Gastroesophageal sphincter (tissue), 4 donors: ENCODE measurements at regions not wholly inside any gene's neighbourhood (a gene's known extent, or its start where the extent isn't known, plus 50 kb on each side); places are given as distances from the start of the nearest gene placed in this dataset.

Experiments used
- ATAC-seq: fragments of 150-250 bp; one replicate; pipeline ENCODE4 v1.9.1; 2016; ENCODE audit warnings: mild to moderate bottlenecking, moderate library complexity
- H3K27ac ChIP-seq, 4 donors: fragments of 200-600 bp; sonication (generic) in 3 of 4; 1 replicate in 3 of 4; 2 replicates in 1 of 4; pipeline ENCODE4 v1.5.1; 2016 to 2019
- H3K27me3 ChIP-seq: fragments of 200-600 bp; sonication (generic); one replicate; pipeline ENCODE4 v1.5.1; 2019
- H3K36me3 ChIP-seq, 2 donors: fragments of 200-600 bp; sonication (generic); one replicate each; pipeline ENCODE4 v1.5.1; 2019; ENCODE audit warnings: control low read depth in 1 of 2
- H3K4me1 ChIP-seq, 3 donors: fragments of 200-600 bp; sonication (generic); 1 replicate in 2 of 3; 2 replicates in 1 of 3; pipeline ENCODE4 v1.5.1; 2016 to 2019; ENCODE audit warnings: control low read depth in 2 of 3
- H3K4me3 ChIP-seq, 2 donors: fragments of 200-600 bp; sonication (generic); one replicate each; pipeline ENCODE4 v1.5.1; 2019; ENCODE audit warnings: mild to moderate bottlenecking in 1 of 2, moderate library complexity in 1 of 2
- H3K9me3 ChIP-seq, 3 donors: fragments of 200-600 bp; sonication (generic); one replicate each; pipeline ENCODE4 v1.5.1; 2017 to 2019; ENCODE audit warnings: control low read depth in 2 of 3
- CTCF ChIP-seq, 4 experiments: fragments of 200-600 bp in 2 of 4; fragments of 450-650 bp in 2 of 4; sonication (generic) in 1 of 4; IDR thresholded peaks; one replicate each; pipeline ENCODE4 v1.5.1; 2017 to 2019; ENCODE audit warnings: antibody characterized with exemption in 4 of 4, mild to moderate bottlenecking in 2 of 4, moderate library complexity in 2 of 4
- EP300 ChIP-seq: sonication (generic); formaldehyde crosslinking; IDR thresholded peaks from one replicate; pipeline ENCODE4 v1.6.1; 2017; ENCODE audit warnings: antibody characterized with exemption, mild to moderate bottlenecking
- POLR2A ChIP-seq, 2 donors: fragments of 450-650 bp; IDR thresholded peaks; one replicate each; pipeline ENCODE4 v1.6.1; 2017; ENCODE audit warnings: antibody characterized with exemption in 2 of 2, mild to moderate bottlenecking in 2 of 2, moderate library complexity in 1 of 2
- POLR2AphosphoS5 ChIP-seq: sonication (generic); formaldehyde crosslinking; IDR thresholded peaks from one replicate; pipeline ENCODE4 v1.6.1; 2017; ENCODE audit warnings: antibody characterized with exemption
- WGBS, 2 donors: methylation state at CpG; one replicate each; pipeline ENCODE4 v1.1.5; 2018; ENCODE audit warnings: low coverage in 1 of 2; 5-methylcytosine and 5-hydroxymethylcytosine counted together

DNA sequence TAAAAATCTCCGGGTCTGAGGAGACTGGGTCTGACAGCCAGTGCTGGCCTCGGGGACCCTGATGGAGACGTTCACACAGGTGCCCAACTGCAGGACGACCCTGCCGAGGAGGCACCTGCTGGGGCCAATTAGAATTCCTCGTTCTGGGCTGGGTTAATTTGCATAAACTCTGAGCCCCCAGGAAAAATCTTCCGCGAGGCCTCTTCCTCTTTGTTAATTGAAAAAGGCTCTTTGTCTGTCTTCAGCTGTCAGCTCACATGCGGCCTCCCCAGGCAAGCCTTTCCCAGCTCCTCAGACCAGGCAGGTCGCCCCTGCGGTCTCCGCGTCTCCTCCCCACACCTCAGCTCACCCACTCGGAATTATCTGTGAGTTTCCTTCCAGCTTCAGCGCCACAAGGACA, 400.2 kb downstream of the SEC14L1 start:
- TF ChIP-seq POLR2A (IDR thresholded peaks at IDR 0.05) (no peak), CTCF (IDR thresholded peaks at IDR 0.05) (no peak), EP300 (no peak), POLR2AphosphoS5 (no peak)
- WGBS, 2 donors, result 66 to 77% methylated on average over 9 of the region's 15 CpGs

DNA sequence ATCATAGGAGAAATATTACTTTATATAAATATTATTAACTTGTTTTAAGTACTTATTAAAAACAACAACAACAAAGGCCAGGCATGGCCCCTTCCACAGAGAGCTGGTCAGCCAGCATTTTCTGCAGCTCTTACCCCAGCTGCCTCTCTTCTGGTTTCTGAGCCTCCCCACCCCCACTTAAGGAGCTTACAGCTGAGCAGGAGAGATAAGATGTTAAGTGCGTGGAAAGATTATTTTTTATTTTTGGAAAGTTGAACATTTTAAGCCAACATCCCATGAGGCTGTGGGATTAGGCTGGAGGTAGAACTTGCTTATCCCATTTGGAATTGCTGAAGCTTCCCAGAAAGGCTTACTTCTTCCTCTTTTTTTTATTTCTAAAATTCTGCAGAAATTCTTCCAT, 401.2 kb downstream of the SEC14L1 start:
- WGBS, 2 donors, result 0 to 13% methylated on average over 1 of the region's 1 CpG
- no peak for ATAC-seq
- no peak overlapping the region for H3K27ac ChIP-seq

More for the DNA sequence above, 400.2 kb downstream of the SEC14L1 start:
- Histone ChIP-seq H3K4me3 (no peak overlapping the region), H3K27me3 (peaks cover 9% of the 10 kb centered on the region), H3K4me1 (peaks cover 0 to 14% (median 0%) of the 10 kb centered on the region in 3 donors), H3K27ac (no peak overlapping the region), H3K36me3 (no peaks in the 10 kb centered on the region), H3K9me3 (no peaks in the 10 kb centered on the region)
- ATAC-seq, result no peak

GRCh38 chr17:77542551-77543490, 402.1 kb downstream of the SEC14L1 start:
- H3K4me3 ChIP-seq, result no peak overlapping the region
- H3K27me3 ChIP-seq, result peaks cover 9% of the 10 kb centered on the region
- no peak overlapping the region for H3K27ac ChIP-seq
- H3K36me3 ChIP-seq, result no peaks in the 10 kb centered on the region
- no peaks in the 10 kb centered on the region for H3K9me3 ChIP-seq
- peak; percentile 93 for ATAC-seq
- TF ChIP-seq CTCF (IDR thresholded peaks at IDR 0.05) (peak; percentile 83 to 96 (median 94)), EP300 (no peak)
- peaks cover 0 to 31% (median 0%) of the 10 kb centered on the region in 3 donors for H3K4me1 ChIP-seq
- 9 to 30% methylated on average over 4 to 7 of the region's 13 CpGs for WGBS, 2 donors

More for the DNA sequence above, 401.2 kb downstream of the SEC14L1 start:
- Histone ChIP-seq H3K27me3 (peaks cover 9% of the 10 kb centered on the region), H3K9me3 (no peaks in the 10 kb centered on the region), H3K4me3 (no peak overlapping the region), H3K36me3 (no peaks in the 10 kb centered on the region), H3K4me1 (peaks cover 0 to 23% (median 0%) of the 10 kb centered on the region in 3 donors)
- TF ChIP-seq CTCF (IDR thresholded peaks at IDR 0.05), result no peak
- no peak for TF ChIP-seq EP300
- TF ChIP-seq POLR2A (IDR thresholded peaks at IDR 0.05), result no peak
- no peak for TF ChIP-seq POLR2AphosphoS5

GRCh38 chr17:77543801-77544200, 403.0 kb downstream of the SEC14L1 start:
- Histone ChIP-seq H3K36me3 (no peaks in the 10 kb centered on the region), H3K27me3 (peaks cover 9% of the 10 kb centered on the region), H3K4me1 (peaks cover 0 to 41% (median 0%) of the 10 kb centered on the region in 3 donors), H3K27ac (no peak overlapping the region), H3K9me3 (no peaks in the 10 kb centered on the region), H3K4me3 (no peak overlapping the region)
- TF ChIP-seq EP300 (no peak), POLR2A (IDR thresholded peaks at IDR 0.05) (no peak), CTCF (IDR thresholded peaks at IDR 0.05) (no peak), POLR2AphosphoS5 (no peak)
- 62 to 79% methylated on average over 7 to 12 of the region's 15 CpGs for WGBS, 2 donors
- no peak for ATAC-seq
